ENCODE measurements at regions not wholly inside any gene's neighbourhood (a gene's known extent, or its start where the extent isn't known, plus 50 kb on each side); places are given as distances from the start of the nearest gene placed in this dataset.

- Histone ChIP-seq H4K8ac (ENCODE audit: low read length) (no peak overlapping the region), H3K4ac (ENCODE audit: low read depth in 1 of 2, low read length in 2 of 2) (no peak overlapping the region), H3K79me1 (replicated peaks; ENCODE audit: low read length, poor library complexity, severe bottlenecking) (no peaks in the 10 kb centered on the region), H2AFZ (ENCODE audit: low read depth, low read length) (no peak overlapping the region), H3K23ac (ENCODE audit: low read length in 2 of 2) (no peak overlapping the region), H2BK120ac (ENCODE audit: low read depth, low read length) (no peak overlapping the region), H2BK12ac (ENCODE audit: low read length in 2 of 2) (no peak overlapping the region), H2AK5ac (ENCODE audit: low read length, severe bottlenecking) (no peak overlapping the region), H3K4me1 (ENCODE audit: control insufficient read depth, insufficient read depth, low read depth, low read length) (no peaks in the 10 kb centered on the region), H3K9ac (ENCODE audit: low read length) (no peak overlapping the region), H3K4me2 (ENCODE audit: low read length, poor library complexity, severe bottlenecking) (no peak overlapping the region), H3K27ac (ENCODE audit: low read length, poor library complexity, severe bottlenecking) (no peak overlapping the region), H3K18ac (ENCODE audit: low read depth in 1 of 2, low read length in 2 of 2) (no peak overlapping the region), H4K91ac (ENCODE audit: low read length) (no peak overlapping the region), H3K36me3 (ENCODE audit: control insufficient read depth in 1 of 2, insufficient read depth in 2 of 2, low read depth in 1 of 2, low read length in 2 of 2) (no peaks in the 10 kb centered on the region), H2BK5ac (ENCODE audit: low read depth, low read length, poor library complexity, severe bottlenecking) (no peak overlapping the region), H3K27me3 (ENCODE audit: control insufficient read depth in 1 of 2, insufficient read depth in 1 of 2, low read length in 2 of 2) (no peaks in the 10 kb centered on the region), H3K4me3 (ENCODE audit: insufficient read depth in 1 of 2, low read depth in 1 of 2, low read length in 2 of 2) (no peak overlapping the region), H3K9me3 (ENCODE audit: control insufficient read depth, low read length) (no peaks in the 10 kb centered on the region), H2BK15ac (ENCODE audit: low read depth, poor library complexity, severe bottlenecking) (no peak overlapping the region), H3K14ac (ENCODE audit: low read length in 2 of 2) (no peak overlapping the region)
- WGBS, result 93% methylated on average over 14 of the region's 17 CpGs
- DNase-seq, result no peak
Measured at GRCh38 chr3:87761795-87762194, 297.0 kb downstream of the CGGBP1 start.

- Histone ChIP-seq H3K23ac (ENCODE audit: low read length in 2 of 2) (no peak overlapping the region), H3K18ac (ENCODE audit: low read depth in 1 of 2, low read length in 2 of 2) (no peak overlapping the region), H2BK120ac (ENCODE audit: low read depth, low read length) (no peak overlapping the region), H3K9me3 (ENCODE audit: control insufficient read depth, low read length) (no peaks in the 10 kb centered on the region), H2BK12ac (ENCODE audit: low read length in 2 of 2) (no peak overlapping the region), H2AFZ (ENCODE audit: low read depth, low read length) (no peak overlapping the region), H2BK15ac (ENCODE audit: low read depth, poor library complexity, severe bottlenecking) (no peak overlapping the region), H3K79me1 (replicated peaks; ENCODE audit: low read length, poor library complexity, severe bottlenecking) (no peaks in the 10 kb centered on the region), H2BK5ac (ENCODE audit: low read depth, low read length, poor library complexity, severe bottlenecking) (no peak overlapping the region), H3K4me3 (ENCODE audit: insufficient read depth in 1 of 2, low read depth in 1 of 2, low read length in 2 of 2) (no peak overlapping the region), H4K91ac (ENCODE audit: low read length) (no peak overlapping the region), H3K4ac (ENCODE audit: low read depth in 1 of 2, low read length in 2 of 2) (no peak overlapping the region), H4K8ac (ENCODE audit: low read length) (no peak overlapping the region), H3K27me3 (ENCODE audit: control insufficient read depth in 1 of 2, insufficient read depth in 1 of 2, low read length in 2 of 2) (no peaks in the 10 kb centered on the region), H3K36me3 (ENCODE audit: control insufficient read depth in 1 of 2, insufficient read depth in 2 of 2, low read depth in 1 of 2, low read length in 2 of 2) (no peaks in the 10 kb centered on the region), H3K27ac (ENCODE audit: low read length, poor library complexity, severe bottlenecking) (no peak overlapping the region), H2AK5ac (ENCODE audit: low read length, severe bottlenecking) (no peak overlapping the region), H3K4me1 (ENCODE audit: control insufficient read depth, insufficient read depth, low read depth, low read length) (no peaks in the 10 kb centered on the region), H3K9ac (ENCODE audit: low read length) (no peak overlapping the region), H3K4me2 (ENCODE audit: low read length, poor library complexity, severe bottlenecking) (no peak overlapping the region), H3K14ac (ENCODE audit: low read length in 2 of 2) (no peak overlapping the region)
- DNase-seq, result no peak
- 96% methylated on average over 11 of the region's 11 CpGs for WGBS
Measured at GRCh38 chr3:87761341-87761740, 297.5 kb downstream of the CGGBP1 start.

DNA sequence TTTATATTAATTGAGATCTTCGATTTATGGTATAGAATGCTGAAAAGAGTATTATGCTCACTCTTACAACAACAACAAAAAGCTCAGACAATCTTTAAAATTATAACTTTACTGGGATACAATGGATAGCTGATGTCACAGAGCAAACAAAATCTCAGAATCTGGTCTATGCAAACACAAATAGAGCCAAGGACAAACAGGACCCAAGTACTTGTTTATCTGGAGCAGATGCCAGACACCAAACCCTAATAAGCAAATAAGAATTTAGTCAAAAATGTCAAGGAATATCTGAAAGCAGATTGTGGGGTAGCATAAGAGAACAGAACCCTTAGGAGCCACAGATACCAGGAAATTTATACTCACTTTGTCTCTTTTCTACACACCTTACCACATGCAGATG lies 302.2 kb downstream of the CGGBP1 start:
- no peak for DNase-seq
- Histone ChIP-seq H3K18ac (ENCODE audit: low read depth in 1 of 2, low read length in 2 of 2) (no peak overlapping the region), H3K4me3 (ENCODE audit: insufficient read depth in 1 of 2, low read depth in 1 of 2, low read length in 2 of 2) (no peak overlapping the region), H4K91ac (ENCODE audit: low read length) (no peak overlapping the region), H3K23ac (ENCODE audit: low read length in 2 of 2) (no peak overlapping the region), H3K27me3 (ENCODE audit: control insufficient read depth in 1 of 2, insufficient read depth in 1 of 2, low read length in 2 of 2) (no peaks in the 10 kb centered on the region), H3K4me2 (ENCODE audit: low read length, poor library complexity, severe bottlenecking) (no peak overlapping the region), H3K4me1 (ENCODE audit: control insufficient read depth, insufficient read depth, low read depth, low read length) (no peaks in the 10 kb centered on the region), H3K36me3 (ENCODE audit: control insufficient read depth in 1 of 2, insufficient read depth in 2 of 2, low read depth in 1 of 2, low read length in 2 of 2) (no peaks in the 10 kb centered on the region), H3K9ac (ENCODE audit: low read length) (no peak overlapping the region), H3K14ac (ENCODE audit: low read length in 2 of 2) (no peak overlapping the region), H3K27ac (ENCODE audit: low read length, poor library complexity, severe bottlenecking) (no peak overlapping the region), H2AFZ (ENCODE audit: low read depth, low read length) (no peak overlapping the region), H3K4ac (ENCODE audit: low read depth in 1 of 2, low read length in 2 of 2) (no peak overlapping the region), H2BK5ac (ENCODE audit: low read depth, low read length, poor library complexity, severe bottlenecking) (no peak overlapping the region), H3K79me1 (replicated peaks; ENCODE audit: low read length, poor library complexity, severe bottlenecking) (no peaks in the 10 kb centered on the region), H2AK5ac (ENCODE audit: low read length, severe bottlenecking) (no peak overlapping the region), H2BK15ac (ENCODE audit: low read depth, poor library complexity, severe bottlenecking) (no peak overlapping the region), H4K8ac (ENCODE audit: low read length) (no peak overlapping the region), H3K9me3 (ENCODE audit: control insufficient read depth, low read length) (peaks cover 6% of the 10 kb centered on the region), H2BK120ac (ENCODE audit: low read depth, low read length) (no peak overlapping the region), H2BK12ac (ENCODE audit: low read length in 2 of 2) (no peak overlapping the region)
- WGBS, result no CpG with 5 or more reads among the region's 1 CpG

DNA sequence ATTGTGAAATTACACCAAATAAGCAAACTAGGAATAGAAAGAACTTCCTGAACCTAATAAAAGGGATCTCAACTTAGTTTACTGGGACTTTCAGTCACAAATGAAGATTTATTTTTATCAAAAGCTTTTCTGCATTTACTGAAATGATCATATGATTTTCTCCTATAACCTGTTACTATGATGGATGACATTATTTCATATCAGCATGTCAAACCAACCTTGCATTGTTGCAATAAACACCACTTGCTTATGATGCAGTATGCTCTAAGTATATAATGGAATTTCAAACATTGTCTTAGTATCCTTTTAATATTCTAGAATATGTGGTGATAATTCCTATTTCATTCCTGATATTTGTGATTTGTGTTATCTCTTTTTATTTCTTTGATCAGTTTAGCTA lies 303.0 kb downstream of the CGGBP1 start:
- Histone ChIP-seq H3K9me3 (ENCODE audit: control insufficient read depth, low read length) (peaks cover 6% of the 10 kb centered on the region), H2BK120ac (ENCODE audit: low read depth, low read length) (no peak overlapping the region), H4K91ac (ENCODE audit: low read length) (no peak overlapping the region), H4K8ac (ENCODE audit: low read length) (no peak overlapping the region), H3K23ac (ENCODE audit: low read length in 2 of 2) (no peak overlapping the region), H3K9ac (ENCODE audit: low read length) (no peak overlapping the region), H2AFZ (ENCODE audit: low read depth, low read length) (no peak overlapping the region), H3K4ac (ENCODE audit: low read depth in 1 of 2, low read length in 2 of 2) (no peak overlapping the region), H3K4me1 (ENCODE audit: control insufficient read depth, insufficient read depth, low read depth, low read length) (no peaks in the 10 kb centered on the region), H2BK5ac (ENCODE audit: low read depth, low read length, poor library complexity, severe bottlenecking) (no peak overlapping the region), H3K27ac (ENCODE audit: low read length, poor library complexity, severe bottlenecking) (no peak overlapping the region), H2BK15ac (ENCODE audit: low read depth, poor library complexity, severe bottlenecking) (no peak overlapping the region), H3K14ac (ENCODE audit: low read length in 2 of 2) (no peak overlapping the region), H2BK12ac (ENCODE audit: low read length in 2 of 2) (no peak overlapping the region), H3K27me3 (ENCODE audit: control insufficient read depth in 1 of 2, insufficient read depth in 1 of 2, low read length in 2 of 2) (no peaks in the 10 kb centered on the region), H3K18ac (ENCODE audit: low read depth in 1 of 2, low read length in 2 of 2) (no peak overlapping the region), H3K4me3 (ENCODE audit: insufficient read depth in 1 of 2, low read depth in 1 of 2, low read length in 2 of 2) (no peak overlapping the region), H2AK5ac (ENCODE audit: low read length, severe bottlenecking) (no peak overlapping the region), H3K36me3 (ENCODE audit: control insufficient read depth in 1 of 2, insufficient read depth in 2 of 2, low read depth in 1 of 2, low read length in 2 of 2) (no peaks in the 10 kb centered on the region), H3K79me1 (replicated peaks; ENCODE audit: low read length, poor library complexity, severe bottlenecking) (no peaks in the 10 kb centered on the region), H3K4me2 (ENCODE audit: low read length, poor library complexity, severe bottlenecking) (no peak overlapping the region)
- no peak for DNase-seq
